ENCODE measurements at regions not wholly inside any gene's neighbourhood (a gene's known extent, or its start where the extent isn't known, plus 50 kb on each side); places are given as distances from the start of the nearest gene placed in this dataset.

- DNase-seq (ENCODE audit: low read depth, low spot score), result no peak
- ChIA-PET POLR2A (no interaction called here), CTCF (no interaction called here)
Measured at GRCh38 chr1:238811211-238811879, 575.0 kb upstream of the CHRM3 start.

GRCh38 chr1:238790882-238791281 lies 595.5 kb upstream of the CHRM3 start:
- DNase-seq (ENCODE audit: low read depth, low spot score), result no peak
- TF ChIP-seq CTCF (IDR thresholded peaks at IDR 0.05; ENCODE audit: low read depth, low read length), result no peak
- ChIA-PET CTCF (no interaction called here), POLR2A (no interaction called here)
- Histone ChIP-seq H3K4me3 (ENCODE audit: low read depth, low read length) (no peak overlapping the region), H3K9me3 (ENCODE audit: control insufficient read depth, insufficient read depth, low read length) (peaks cover 8% of the 10 kb centered on the region; the same call in 1 of the 2 replicates), H3K27me3 (ENCODE audit: control insufficient read depth, insufficient read depth, low read length) (no peaks in the 10 kb centered on the region), H3K27ac (ENCODE audit: low read depth, low read length) (no peak overlapping the region)

More at GRCh38 chr1:238811211-238811879, 575.0 kb upstream of the CHRM3 start:
- Histone ChIP-seq H3K27ac (ENCODE audit: low read depth, low read length) (no peak overlapping the region), H3K27me3 (ENCODE audit: control insufficient read depth, insufficient read depth, low read length) (no peaks in the 10 kb centered on the region), H3K4me3 (ENCODE audit: low read depth, low read length) (no peak overlapping the region), H3K9me3 (ENCODE audit: control insufficient read depth, insufficient read depth, low read length) (peaks cover 14% of the 10 kb centered on the region; the same call in 1 of the 2 replicates)
- TF ChIP-seq CTCF (IDR thresholded peaks at IDR 0.05; ENCODE audit: low read depth, low read length), result no peak

GRCh38 chr1:238789916-238790667 lies 596.3 kb upstream of the CHRM3 start:
- Histone ChIP-seq H3K4me3 (ENCODE audit: low read depth, low read length) (no peak overlapping the region), H3K9me3 (ENCODE audit: control insufficient read depth, insufficient read depth, low read length) (peaks cover 4% of the 10 kb centered on the region; the same call in 1 of the 2 replicates), H3K27me3 (ENCODE audit: control insufficient read depth, insufficient read depth, low read length) (no peaks in the 10 kb centered on the region), H3K27ac (ENCODE audit: low read depth, low read length) (no peak overlapping the region)
- DNase-seq (ENCODE audit: low read depth, low spot score), result no peak
- CTCF ChIA-PET, result no interaction called here
- TF ChIP-seq CTCF (IDR thresholded peaks at IDR 0.05; ENCODE audit: low read depth, low read length), result no peak
- POLR2A ChIA-PET, result no interaction called here

- no peak for TF ChIP-seq CTCF (IDR thresholded peaks at IDR 0.05; ENCODE audit: low read depth, low read length)
- Histone ChIP-seq H3K9me3 (ENCODE audit: control insufficient read depth, insufficient read depth, low read length) (peaks cover 4% of the 10 kb centered on the region; the same call in 1 of the 2 replicates), H3K4me3 (ENCODE audit: low read depth, low read length) (no peak overlapping the region), H3K27me3 (ENCODE audit: control insufficient read depth, insufficient read depth, low read length) (no peaks in the 10 kb centered on the region), H3K27ac (ENCODE audit: low read depth, low read length) (no peak overlapping the region)
- ChIA-PET POLR2A (no interaction called here), CTCF (no interaction called here)
- DNase-seq (ENCODE audit: low read depth, low spot score), result no peak
Measured at GRCh38 chr1:238787471-238787870, 598.9 kb upstream of the CHRM3 start.

- no peak overlapping the region for H3K4me3 ChIP-seq (ENCODE audit: low read depth, low read length)
- no peak overlapping the region for H3K27ac ChIP-seq (ENCODE audit: low read depth, low read length)
- H3K9me3 ChIP-seq (ENCODE audit: control insufficient read depth, insufficient read depth, low read length), result no peaks in the 10 kb centered on the region
- ChIA-PET POLR2A (no interaction called here), CTCF (no interaction called here)
- TF ChIP-seq CTCF (IDR thresholded peaks at IDR 0.05; ENCODE audit: low read depth, low read length), result no peak
- DNase-seq (ENCODE audit: low read depth, low spot score), result no peak
- H3K27me3 ChIP-seq (ENCODE audit: control insufficient read depth, insufficient read depth, low read length), result no peaks in the 10 kb centered on the region
Measured at GRCh38 chr1:238783633-238784032, 602.7 kb upstream of the CHRM3 start.
